ENCODE measurements at regions not wholly inside any gene's neighbourhood (a gene's known extent, or its start where the extent isn't known, plus 50 kb on each side); places are given as distances from the start of the nearest gene placed in this dataset.

DNA sequence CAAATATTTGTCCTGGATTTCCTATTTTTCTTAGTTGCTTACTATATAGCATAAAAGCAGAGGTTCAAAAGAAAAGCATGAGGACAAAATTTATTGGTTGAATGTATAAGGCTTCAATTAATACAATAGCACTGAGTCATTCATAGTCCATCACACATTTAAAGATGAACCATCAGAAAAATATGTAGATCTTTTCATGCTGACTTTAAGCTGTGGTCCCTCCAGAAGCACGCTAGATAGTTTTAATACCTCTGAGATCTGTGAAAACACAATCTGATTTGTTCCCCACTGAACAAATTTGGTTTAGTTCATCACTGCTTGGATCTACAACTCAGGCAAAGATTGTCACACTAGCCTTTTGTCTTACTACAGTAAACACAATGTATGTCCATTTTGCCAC lies 377.2 kb upstream of the ANXA10 start:
- no peak overlapping the region for H3K27ac ChIP-seq (ENCODE audit: control insufficient read depth, insufficient read depth)
- H3K79me2 ChIP-seq (ENCODE audit: control insufficient read depth, insufficient read depth, low read length): no peaks in the 10 kb centered on the region
- FAIRE-seq: no peak
- CTCF ChIA-PET: no interaction called here
- no peak overlapping the region for H2AFZ ChIP-seq (ENCODE audit: control insufficient read depth, low read depth, low read length)
- in situ Hi-C loops (cut with MboI): no loop called here
- POLR2A ChIA-PET: no interaction called here
- 0% methylated on average over 1 of the region's 1 CpG for WGBS (ENCODE audit: insufficient coverage, insufficient replicate concordance, low lambda C conversion rate, missing lambda C conversion rate)
- H4K20me1 ChIP-seq (ENCODE audit: control insufficient read depth, insufficient read depth): no peaks in the 10 kb centered on the region
- intact Hi-C loops (cut with micrococcal nuclease; ENCODE audit: unreplicated experiment): no loop called here
- H3K4me1 ChIP-seq (ENCODE audit: control insufficient read depth, insufficient read depth, low read length): no peaks in the 10 kb centered on the region
- DNase-seq (ENCODE audit: low read depth, low spot score): no peak
- no peak overlapping the region for H3K4me2 ChIP-seq (ENCODE audit: control insufficient read depth, insufficient read depth)
- H3K9ac ChIP-seq (ENCODE audit: control insufficient read depth, insufficient read depth, low read length): no peak overlapping the region
- no peaks in the 10 kb centered on the region for H3K9me3 ChIP-seq (replicated peaks; ENCODE audit: control insufficient read depth, insufficient read depth, low read length)
- RAD21 ChIA-PET (ENCODE audit: unreplicated experiment): no interaction called here
- ATAC-seq: no peak
- H3K36me3 ChIP-seq (ENCODE audit: control insufficient read depth in 2 of 2, insufficient read depth in 2 of 2, low read length in 1 of 2): no peaks in the 10 kb centered on the region
- SMC1A ChIA-PET (ENCODE audit: uncharacterized antibody, unreplicated experiment): no interaction called here
- H3K4me3 ChIP-seq: no peak overlapping the region
- H3K27me3 ChIP-seq (replicated peaks in 1 of 2; ENCODE audit: control insufficient read depth in 2 of 2, insufficient read depth in 2 of 2, low read length in 1 of 2): no peaks in the 10 kb centered on the region
- TF ChIP-seq MEF2A (IDR thresholded peaks at IDR 0.05; ENCODE audit: insufficient read depth, low read depth, low read length): no peak
- TF ChIP-seq KDM1A (IDR thresholded peaks at IDR 0.05; ENCODE audit: borderline replicate concordance): no peak
- no peak for TF ChIP-seq ESRRA (IDR thresholded peaks at IDR 0.05; ENCODE audit: low read length)
- TF ChIP-seq YY1 (IDR thresholded peaks at IDR 0.05; ENCODE audit: low read depth, low read length): no peak
- no peak for TF ChIP-seq HDAC6 (IDR thresholded peaks at IDR 0.05; ENCODE audit: unreplicated experiment)
- no peak for TF ChIP-seq EP300 (IDR thresholded peaks at IDR 0.05; ENCODE audit: borderline replicate concordance in 1 of 2, control insufficient read depth in 1 of 2, low read depth in 2 of 2, low read length in 2 of 2)
- TF ChIP-seq IRF4 (IDR thresholded peaks at IDR 0.05; ENCODE audit: low read depth, low read length): no peak
- no peak for TF ChIP-seq SREBF2 (IDR thresholded peaks at IDR 0.05; ENCODE audit: low read length)
- TF ChIP-seq, protein P1, sequence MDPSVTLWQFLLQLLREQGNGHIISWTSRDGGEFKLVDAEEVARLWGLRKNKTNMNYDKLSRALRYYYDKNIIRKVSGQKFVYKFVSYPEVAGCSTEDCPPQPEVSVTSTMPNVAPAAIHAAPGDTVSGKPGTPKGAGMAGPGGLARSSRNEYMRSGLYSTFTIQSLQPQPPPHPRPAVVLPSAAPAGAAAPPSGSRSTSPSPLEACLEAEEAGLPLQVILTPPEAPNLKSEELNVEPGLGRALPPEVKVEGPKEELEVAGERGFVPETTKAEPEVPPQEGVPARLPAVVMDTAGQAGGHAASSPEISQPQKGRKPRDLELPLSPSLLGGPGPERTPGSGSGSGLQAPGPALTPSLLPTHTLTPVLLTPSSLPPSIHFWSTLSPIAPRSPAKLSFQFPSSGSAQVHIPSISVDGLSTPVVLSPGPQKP (IDR thresholded peaks at IDR 0.05; ENCODE audit: low read depth, low read length): no peak
- no TSS peak for BruUV-seq (replicated peaks)

Measured in GM12878 (cell line).